Central memory CD4-positive, alpha-beta T cell (primary cell): ENCODE measurements at regions not wholly inside any gene's neighbourhood (a gene's known extent, or its start where the extent isn't known, plus 50 kb on each side); places are given as distances from the start of the nearest gene placed in this dataset.
A peak's percentile ranks its signal among the peaks of the same experiment; 100 is the strongest.
"Not testable (repeated sequence)": the region's sequence is repeated elsewhere in the genome, so short reads cannot be mapped to it uniquely, and the experiment has no call there.

ENCODE experiments used
- DNase-seq: peaks from one replicate; pipeline ENCODE4 v3.0.0; 2022

- peak; percentile 39 for DNase-seq
Measured at GRCh38 chr21:32886339-32886738, 114.8 kb upstream of the PAXBP1 start.

GRCh38 chr21:32887026-32887425, 115.5 kb upstream of the PAXBP1 start:
- DNase-seq = no peak

- no peak for DNase-seq
Measured at GRCh38 chr21:32888971-32889370, 117.4 kb upstream of the PAXBP1 start.

- DNase-seq = no peak
Measured at GRCh38 chr21:32889596-32889995, 118.0 kb upstream of the PAXBP1 start.

- DNase-seq = no peak
Measured at GRCh38 chr21:32894321-32894720, 122.8 kb upstream of the PAXBP1 start.

GRCh38 chr21:32900814-32901213, 124.9 kb upstream of the OLIG2 start:
- DNase-seq = no peak

GRCh38 chr21:32907521-32907920, 118.2 kb upstream of the OLIG2 start:
- no peak for DNase-seq

GRCh38 chr21:32908534-32908933, 117.2 kb upstream of the OLIG2 start:
- no peak for DNase-seq

- DNase-seq = no peak
Measured at GRCh38 chr21:32909393-32909792, 116.3 kb upstream of the OLIG2 start.

- peak; percentile 16 for DNase-seq
Measured at GRCh38 chr21:32914424-32915039, 111.2 kb upstream of the OLIG2 start.

- no peak for DNase-seq
Measured at GRCh38 chr21:32915099-32915498, 110.6 kb upstream of the OLIG2 start.

GRCh38 chr21:32916088-32916487, 109.6 kb upstream of the OLIG2 start:
- DNase-seq = no peak

- no peak for DNase-seq
Measured at GRCh38 chr21:32916522-32917099, 109.1 kb upstream of the OLIG2 start.

GRCh38 chr21:32917362-32918135, 108.2 kb upstream of the OLIG2 start:
- DNase-seq = no peak

- no peak for DNase-seq
Measured at GRCh38 chr21:32918478-32919120, 107.1 kb upstream of the OLIG2 start.

- no peak for DNase-seq
Measured at GRCh38 chr21:32920474-32920873, 105.3 kb upstream of the OLIG2 start.

- no peak for DNase-seq
Measured at GRCh38 chr21:32921632-32922230, 104.0 kb upstream of the OLIG2 start.

- no peak for DNase-seq
Measured at GRCh38 chr21:32925098-32925497, 100.6 kb upstream of the OLIG2 start.

GRCh38 chr21:32929633-32930038, 96.1 kb upstream of the OLIG2 start:
- DNase-seq = no peak

- no peak for DNase-seq
Measured at GRCh38 chr21:32930673-32931072, 95.1 kb upstream of the OLIG2 start.

GRCh38 chr21:32934068-32934467, 91.7 kb upstream of the OLIG2 start:
- not testable (repeated sequence) for DNase-seq

GRCh38 chr21:32934829-32935228, 90.9 kb upstream of the OLIG2 start:
- no peak for DNase-seq
